Body of pancreas (tissue), 4 donors: ENCODE measurements at regions not wholly inside any gene's neighbourhood (a gene's known extent, or its start where the extent isn't known, plus 50 kb on each side); places are given as distances from the start of the nearest gene placed in this dataset.

Experiments
- ATAC-seq: fragments of 150-250 bp; one replicate; pipeline ENCODE4 v1.9.1; 2016
- DNase-seq, 4 donors: peaks; one replicate each; pipeline ENCODE4 v3.0.0-alpha.2; 2019
- H3K27ac ChIP-seq, 4 donors: fragments of 200-600 bp; sonication (generic); 1 replicate in 3 of 4; 2 replicates in 1 of 4; pipeline versions ENCODE4 v1.5.1 to v1.6.1; 2016 to 2019; ENCODE audit warnings: mild to moderate bottlenecking in 1 of 4, mixed read lengths in 1 of 4, moderate library complexity in 1 of 4
- H3K27me3 ChIP-seq, 2 donors: fragments of 200-600 bp; sonication (generic); one replicate each; pipeline ENCODE4 v1.6.0; 2016; ENCODE audit warnings: mild to moderate bottlenecking in 1 of 2
- H3K36me3 ChIP-seq, 2 donors: fragments of 200-600 bp; sonication (generic); replicated peaks in 1 of 2; 2 replicates each; pipeline ENCODE4 v1.5.1; 2016; ENCODE audit warnings: low read depth in 2 of 2; ENCODE audit not compliant: insufficient read depth in 1 of 2
- H3K4me1 ChIP-seq: fragments of 200-600 bp; sonication (generic); one replicate; pipeline ENCODE4 v1.6.0; 2016
- H3K4me3 ChIP-seq, 2 donors: fragments of 200-600 bp; sonication (generic); 1 replicate in 1 of 2; 2 replicates in 1 of 2; pipeline ENCODE4 v1.5.1; 2016 to 2019
- H3K9me3 ChIP-seq, 3 donors: fragments of 200-600 bp; sonication (generic); 1 replicate in 2 of 3; 2 replicates in 1 of 3; pipeline ENCODE4 v1.5.1; 2016
- POLR2A ChIP-seq, 3 donors: fragments of 450-650 bp; IDR thresholded peaks; one replicate each; pipeline ENCODE4 v1.6.1; 2016; ENCODE audit warnings: antibody characterized with exemption in 3 of 3, mild to moderate bottlenecking in 2 of 3
- WGBS, 2 donors: methylation state at CpG; one replicate each; pipeline ENCODE4 v1.1.5; 2017; 5-methylcytosine and 5-hydroxymethylcytosine counted together
- intact Hi-C: fragments of 100-400 bp; cut with DNase I; formaldehyde crosslinking; loops from one replicate; pipeline ENCODE4 v1.15.1; 2023
- TF ChIP-seq, protein P1 (sequence below), 7 experiments: fragments of 450-650 bp in 4 of 7; fragments of 200-600 bp in 3 of 7; sonication (generic) in 3 of 7; IDR thresholded peaks; one replicate each; pipeline ENCODE4 v1.5.1; 2016 to 2019; ENCODE audit warnings: antibody characterized with exemption in 7 of 7

GRCh38 chr1:242651817-242652216 lies 127.3 kb upstream of the PLD5 start:
- WGBS, 2 donors: 31 to 33% methylated on average over 3 to 5 of the region's 5 CpGs
- ATAC-seq (no peak), DNase-seq (no peak)
- H3K27me3 ChIP-seq: no peaks in the 10 kb centered on the region
- no peak for TF ChIP-seq POLR2A (IDR thresholded peaks at IDR 0.05)
- TF ChIP-seq, protein P1, sequence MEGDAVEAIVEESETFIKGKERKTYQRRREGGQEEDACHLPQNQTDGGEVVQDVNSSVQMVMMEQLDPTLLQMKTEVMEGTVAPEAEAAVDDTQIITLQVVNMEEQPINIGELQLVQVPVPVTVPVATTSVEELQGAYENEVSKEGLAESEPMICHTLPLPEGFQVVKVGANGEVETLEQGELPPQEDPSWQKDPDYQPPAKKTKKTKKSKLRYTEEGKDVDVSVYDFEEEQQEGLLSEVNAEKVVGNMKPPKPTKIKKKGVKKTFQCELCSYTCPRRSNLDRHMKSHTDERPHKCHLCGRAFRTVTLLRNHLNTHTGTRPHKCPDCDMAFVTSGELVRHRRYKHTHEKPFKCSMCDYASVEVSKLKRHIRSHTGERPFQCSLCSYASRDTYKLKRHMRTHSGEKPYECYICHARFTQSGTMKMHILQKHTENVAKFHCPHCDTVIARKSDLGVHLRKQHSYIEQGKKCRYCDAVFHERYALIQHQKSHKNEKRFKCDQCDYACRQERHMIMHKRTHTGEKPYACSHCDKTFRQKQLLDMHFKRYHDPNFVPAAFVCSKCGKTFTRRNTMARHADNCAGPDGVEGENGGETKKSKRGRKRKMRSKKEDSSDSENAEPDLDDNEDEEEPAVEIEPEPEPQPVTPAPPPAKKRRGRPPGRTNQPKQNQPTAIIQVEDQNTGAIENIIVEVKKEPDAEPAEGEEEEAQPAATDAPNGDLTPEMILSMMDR (IDR thresholded peaks at IDR 0.05): no peak
- no peaks in the 10 kb centered on the region for H3K4me1 ChIP-seq
- no peaks in the 10 kb centered on the region for H3K9me3 ChIP-seq
- H3K36me3 ChIP-seq: no peaks in the 10 kb centered on the region
- H3K27ac ChIP-seq: no peak overlapping the region
- intact Hi-C loops: no loop called here
- H3K4me3 ChIP-seq: no peak overlapping the region

GRCh38 chr1:242641461-242641860 lies 117.0 kb upstream of the PLD5 start:
- Histone ChIP-seq H3K36me3 (no peaks in the 10 kb centered on the region), H3K4me3 (no peak overlapping the region), H3K27me3 (no peaks in the 10 kb centered on the region), H3K4me1 (no peaks in the 10 kb centered on the region), H3K27ac (no peak overlapping the region), H3K9me3 (no peaks in the 10 kb centered on the region)
- ATAC-seq (no peak), DNase-seq (no peak)
- intact Hi-C loops: no loop called here
- 31 to 40% methylated on average over 3 of the region's 3 CpGs for WGBS, 2 donors
- TF ChIP-seq, protein P1 (IDR thresholded peaks at IDR 0.05): no peak
- TF ChIP-seq POLR2A (IDR thresholded peaks at IDR 0.05): no peak

GRCh38 chr1:242639104-242639503 lies 114.6 kb upstream of the PLD5 start:
- H3K36me3 ChIP-seq: no peaks in the 10 kb centered on the region
- WGBS, 2 donors: 79 to 81% methylated on average over 5 of the region's 5 CpGs
- H3K27me3 ChIP-seq: no peaks in the 10 kb centered on the region
- ATAC-seq (no peak), DNase-seq (no peak)
- no peak for TF ChIP-seq POLR2A (IDR thresholded peaks at IDR 0.05)
- TF ChIP-seq, protein P1 (IDR thresholded peaks at IDR 0.05): no peak
- no peaks in the 10 kb centered on the region for H3K4me1 ChIP-seq
- H3K9me3 ChIP-seq: no peaks in the 10 kb centered on the region
- no peak overlapping the region for H3K27ac ChIP-seq
- intact Hi-C loops: no loop called here
- H3K4me3 ChIP-seq: no peak overlapping the region

DNA sequence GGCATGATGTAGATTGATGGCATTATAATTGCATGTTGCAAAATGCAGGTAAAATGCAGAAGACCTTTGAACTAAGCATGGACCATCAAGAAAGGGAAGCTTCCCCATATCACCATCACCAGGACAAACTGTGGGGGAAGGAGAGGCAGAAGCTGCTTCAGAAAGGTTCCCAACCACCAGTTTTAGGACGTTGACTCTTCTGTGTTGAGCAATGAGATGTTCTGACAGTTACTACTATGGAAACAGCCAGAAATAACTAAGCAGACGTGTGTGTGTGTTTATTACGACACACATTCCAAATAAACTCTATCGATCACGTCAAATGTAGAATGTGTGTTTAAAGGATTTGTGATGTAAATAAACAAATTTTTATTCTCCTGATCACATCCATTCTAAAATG lies 110.2 kb upstream of the PLD5 start:
- H3K27ac ChIP-seq: no peak overlapping the region
- H3K36me3 ChIP-seq: no peaks in the 10 kb centered on the region
- H3K27me3 ChIP-seq: no peaks in the 10 kb centered on the region
- no peak overlapping the region for H3K4me3 ChIP-seq
- ATAC-seq (no peak), DNase-seq (no peak)
- H3K4me1 ChIP-seq: no peaks in the 10 kb centered on the region
- TF ChIP-seq, protein P1 (IDR thresholded peaks at IDR 0.05): no peak
- TF ChIP-seq POLR2A (IDR thresholded peaks at IDR 0.05): no peak
- no peaks in the 10 kb centered on the region for H3K9me3 ChIP-seq
- intact Hi-C loops: no loop called here
- WGBS, 2 donors: 46 to 56% methylated on average over 5 of the region's 5 CpGs

DNA sequence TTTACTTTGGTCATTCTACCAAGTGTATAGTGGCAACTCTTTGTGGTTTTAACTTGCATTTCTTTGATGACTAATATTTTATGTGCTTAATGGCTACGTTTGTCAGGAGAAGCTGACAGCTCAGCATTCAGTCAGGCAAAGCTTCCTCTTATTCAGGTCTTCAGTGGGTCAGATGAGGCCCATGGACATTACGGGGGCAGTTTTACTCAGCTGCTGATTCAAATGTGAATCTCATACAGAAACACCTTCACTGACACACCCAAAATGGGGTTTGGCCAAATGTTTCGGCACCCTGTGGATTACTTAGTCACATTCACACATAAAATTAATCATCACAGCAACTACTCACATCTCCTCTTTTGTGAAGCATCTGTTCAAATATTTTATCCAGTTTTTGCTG lies 104.9 kb upstream of the PLD5 start:
- 38 to 48% methylated on average over 3 of the region's 3 CpGs for WGBS, 2 donors
- intact Hi-C loops: no loop called here
- no peak for TF ChIP-seq POLR2A (IDR thresholded peaks at IDR 0.05)
- TF ChIP-seq, protein P1 (IDR thresholded peaks at IDR 0.05): no peak
- no peaks in the 10 kb centered on the region for H3K9me3 ChIP-seq
- H3K36me3 ChIP-seq: no peaks in the 10 kb centered on the region
- H3K27ac ChIP-seq: no peak overlapping the region
- DNase-seq (no peak), ATAC-seq (no peak)
- no peaks in the 10 kb centered on the region for H3K27me3 ChIP-seq
- no peak overlapping the region for H3K4me3 ChIP-seq
- H3K4me1 ChIP-seq: no peaks in the 10 kb centered on the region
